Activated CD8-positive, alpha-beta memory T cell treated with anti-CD3 and anti-CD28 coated beads, Interleukin-2, amount 10 ng/mL, durations not matched to agents 7 days and 5 days (primary cell): ENCODE measurements at regions not wholly inside any gene's neighbourhood (a gene's known extent, or its start where the extent isn't known, plus 50 kb on each side); places are given as distances from the start of the nearest gene placed in this dataset.
"Not testable (repeated sequence)": the region's sequence is repeated elsewhere in the genome, so short reads cannot be mapped to it uniquely, and the experiment has no call there.

Experiments used
- ATAC-seq: fragments of 150-1000 bp; cut with Tn5 transposase; one replicate; pipeline ENCODE4 v1.10.0; 2021; ENCODE audit warnings: moderate library complexity
- CTCF ChIA-PET: fragments of 350-600 bp; sonication (Branson Sonifier 250); formaldehyde crosslinking; loops from one replicate; lab custom pipeline; 2021; ENCODE audit warnings: antibody characterized with exemption; lab: Charles Lee
- DNase-seq: peaks from one replicate; pipeline ENCODE4 v3.0.0-alpha.2; 2020
- H3K27ac Mint-ChIP-seq: one replicate; pipeline ENCODE4 v1.8.0; 2021; ENCODE audit warnings: mild to moderate bottlenecking, mixed read lengths
- H3K27me3 Mint-ChIP-seq: one replicate; pipeline ENCODE4 v1.8.0; 2021; ENCODE audit warnings: mixed read lengths
- H3K36me3 Mint-ChIP-seq: one replicate; pipeline ENCODE4 v1.8.0; 2021; ENCODE audit warnings: mild to moderate bottlenecking, mixed read lengths
- H3K4me1 Mint-ChIP-seq: one replicate; pipeline ENCODE4 v1.8.0; 2021; ENCODE audit warnings: mixed read lengths
- H3K4me3 Mint-ChIP-seq: one replicate; pipeline ENCODE4 v1.8.0; 2021; ENCODE audit warnings: mild to moderate bottlenecking, moderate library complexity, mixed read lengths
- H3K9me3 Mint-ChIP-seq: one replicate; pipeline ENCODE4 v1.8.0; 2022; ENCODE audit warnings: low read depth, mixed read lengths

DNA sequence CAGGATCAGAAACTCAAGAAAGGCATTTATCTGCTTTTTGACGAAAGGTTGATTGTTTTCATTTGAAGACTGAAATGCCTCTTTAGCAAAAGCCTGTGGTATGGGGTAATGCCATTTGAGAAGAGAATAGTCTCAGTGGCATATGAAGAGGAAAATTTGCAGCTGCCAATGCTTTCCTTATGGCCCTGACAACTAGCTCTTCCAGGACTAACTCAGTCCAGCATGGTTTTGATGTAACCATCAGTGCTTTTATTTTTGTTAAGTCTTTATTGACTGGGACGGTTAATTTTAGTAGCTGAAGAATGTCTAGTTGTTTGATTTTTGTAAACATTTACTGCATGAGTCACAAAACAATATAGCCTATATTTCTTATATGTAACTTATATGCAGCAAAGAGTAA lies 158.4 kb downstream of the LNPK start:
- Mint-ChIP-seq H3K4me1 (no peaks in the 10 kb centered on the region), H3K9me3 (no peaks in the 10 kb centered on the region), H3K36me3 (no peaks in the 10 kb centered on the region), H3K4me3 (no peak overlapping the region), H3K27ac (no peak overlapping the region), H3K27me3 (peaks cover 13% of the 10 kb centered on the region)
- CTCF ChIA-PET = no interaction called here
- no peak for DNase-seq
- ATAC-seq = no peak

DNA sequence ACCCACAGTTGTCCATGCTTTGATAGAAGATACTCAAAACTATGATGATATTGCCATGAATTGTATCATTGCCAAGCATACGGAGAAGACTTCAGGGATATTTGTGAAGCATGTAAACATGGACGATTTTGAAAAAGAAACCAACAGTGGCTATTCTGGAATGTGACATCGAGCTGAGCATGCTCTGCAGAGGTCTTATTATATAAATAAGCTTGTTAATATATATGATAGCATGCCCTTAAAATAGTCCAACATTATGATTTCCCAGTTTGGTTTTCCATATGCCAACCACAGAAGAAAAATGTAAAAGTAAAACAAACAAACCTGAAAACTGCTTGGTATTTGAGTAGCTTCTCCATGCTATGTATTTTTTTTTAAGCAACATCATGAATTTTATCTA lies 159.1 kb downstream of the LNPK start:
- CTCF ChIA-PET = no interaction called here
- Mint-ChIP-seq H3K4me1 (no peaks in the 10 kb centered on the region), H3K9me3 (no peaks in the 10 kb centered on the region), H3K27ac (no peak overlapping the region), H3K36me3 (no peaks in the 10 kb centered on the region), H3K4me3 (no peak overlapping the region), H3K27me3 (peaks cover 15% of the 10 kb centered on the region)
- DNase-seq (no peak), ATAC-seq (no peak)

DNA sequence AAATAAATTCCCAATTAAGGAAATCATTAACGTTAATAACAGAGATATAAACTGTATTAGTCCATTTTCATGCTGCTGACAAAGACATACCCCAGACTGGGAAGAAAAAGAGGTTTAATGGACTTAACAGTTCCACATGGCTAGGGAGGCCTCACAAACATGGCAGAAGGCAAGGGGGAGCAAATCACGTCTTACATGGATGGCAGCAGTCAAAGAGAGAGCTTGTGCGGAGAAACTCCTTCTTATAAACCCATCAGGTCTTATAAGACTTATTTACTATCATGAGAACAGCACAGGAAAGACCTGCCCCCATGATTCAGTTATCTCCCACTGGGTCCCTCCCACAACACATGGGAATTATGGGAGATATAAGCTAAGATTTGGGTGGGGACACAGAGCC lies 161.3 kb downstream of the LNPK start:
- H3K27me3 Mint-ChIP-seq = peaks cover 14% of the 10 kb centered on the region
- H3K4me1 Mint-ChIP-seq, H3K9me3 Mint-ChIP-seq, CTCF ChIA-PET, DNase-seq, ATAC-seq, H3K27ac Mint-ChIP-seq, H3K4me3 Mint-ChIP-seq, H3K36me3 Mint-ChIP-seq: not testable (repeated sequence)

GRCh38 chr2:175840256-175840655 lies 161.8 kb downstream of the LNPK start:
- no peaks in the 10 kb centered on the region for H3K36me3 Mint-ChIP-seq
- DNase-seq (no peak), ATAC-seq (no peak)
- H3K9me3 Mint-ChIP-seq = no peaks in the 10 kb centered on the region
- H3K4me1 Mint-ChIP-seq = no peaks in the 10 kb centered on the region
- CTCF ChIA-PET = no interaction called here
- no peak overlapping the region for H3K4me3 Mint-ChIP-seq
- H3K27me3 Mint-ChIP-seq = peaks cover 15% of the 10 kb centered on the region
- no peak overlapping the region for H3K27ac Mint-ChIP-seq

DNA sequence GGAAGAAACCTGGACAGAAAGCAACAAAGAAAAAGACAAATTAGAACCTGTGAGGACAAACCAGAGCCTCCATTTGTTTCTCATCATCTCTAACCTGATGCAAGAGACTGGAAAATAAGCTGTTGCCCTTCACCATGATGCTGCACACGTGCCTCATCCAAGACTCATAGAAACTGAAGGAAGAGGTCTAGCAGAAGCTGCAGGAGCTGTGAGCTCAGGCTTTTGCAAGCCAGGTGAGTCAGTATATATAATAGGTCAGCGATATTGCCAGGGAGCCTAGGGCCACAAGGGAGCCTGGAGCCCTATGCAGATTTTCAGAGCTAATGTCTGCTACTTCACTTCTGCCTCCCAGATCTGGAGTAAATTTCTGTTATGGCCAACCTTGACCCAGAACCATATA lies 163.1 kb downstream of the LNPK start:
- peaks cover 17% of the 10 kb centered on the region for H3K27me3 Mint-ChIP-seq
- DNase-seq = no peak
- H3K27ac Mint-ChIP-seq = no peak overlapping the region
- H3K4me1 Mint-ChIP-seq = no peaks in the 10 kb centered on the region
- ATAC-seq = no peak
- no peaks in the 10 kb centered on the region for H3K36me3 Mint-ChIP-seq
- no peaks in the 10 kb centered on the region for H3K9me3 Mint-ChIP-seq
- H3K4me3 Mint-ChIP-seq = no peak overlapping the region
- CTCF ChIA-PET = no interaction called here

GRCh38 chr2:175837046-175837445 lies 165.0 kb downstream of the LNPK start:
- no peak overlapping the region for H3K27ac Mint-ChIP-seq
- CTCF ChIA-PET = no interaction called here
- H3K27me3 Mint-ChIP-seq = peaks cover 27% of the 10 kb centered on the region
- DNase-seq (no peak), ATAC-seq (no peak)
- H3K9me3 Mint-ChIP-seq = no peaks in the 10 kb centered on the region
- no peaks in the 10 kb centered on the region for H3K36me3 Mint-ChIP-seq
- H3K4me1 Mint-ChIP-seq = no peaks in the 10 kb centered on the region
- H3K4me3 Mint-ChIP-seq = no peak overlapping the region

- no peaks in the 10 kb centered on the region for H3K36me3 Mint-ChIP-seq
- CTCF ChIA-PET = no interaction called here
- no peak for DNase-seq
- H3K27ac Mint-ChIP-seq = no peak overlapping the region
- H3K27me3 Mint-ChIP-seq = peaks cover 29% of the 10 kb centered on the region
- H3K9me3 Mint-ChIP-seq = no peaks in the 10 kb centered on the region
- no peak for ATAC-seq
- no peak overlapping the region for H3K4me3 Mint-ChIP-seq
- H3K4me1 Mint-ChIP-seq = no peaks in the 10 kb centered on the region
Measured at GRCh38 chr2:175836361-175836760, 165.7 kb downstream of the LNPK start.

DNA sequence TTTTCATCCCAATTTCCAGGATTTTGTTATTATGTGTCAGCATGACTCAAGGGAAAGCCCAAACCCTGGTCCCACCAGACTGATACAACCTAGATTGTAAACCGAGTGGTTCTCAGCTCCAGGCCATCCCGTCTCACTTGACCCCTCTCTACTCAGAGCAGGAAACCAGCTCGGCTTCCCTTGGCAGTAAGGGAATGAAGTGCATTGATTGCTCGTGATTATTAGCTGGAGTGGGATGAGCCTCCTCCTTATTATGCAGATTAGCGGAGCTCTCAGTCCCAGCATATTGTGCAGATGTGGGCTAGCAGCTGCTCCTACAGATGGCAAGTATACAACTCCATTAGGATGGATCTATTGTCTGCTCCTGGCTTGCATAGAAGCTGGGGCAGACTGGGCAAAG lies 167.6 kb downstream of the LNPK start:
- peaks cover 40% of the 10 kb centered on the region for H3K27me3 Mint-ChIP-seq
- no peaks in the 10 kb centered on the region for H3K9me3 Mint-ChIP-seq
- DNase-seq (no peak), ATAC-seq (no peak)
- H3K4me1 Mint-ChIP-seq = no peaks in the 10 kb centered on the region
- no peak overlapping the region for H3K27ac Mint-ChIP-seq
- H3K36me3 Mint-ChIP-seq = no peaks in the 10 kb centered on the region
- CTCF ChIA-PET = no interaction called here
- no peak overlapping the region for H3K4me3 Mint-ChIP-seq

GRCh38 chr2:175832866-175833265 lies 169.2 kb downstream of the LNPK start:
- no peak for DNase-seq
- ATAC-seq = no peak
- H3K36me3 Mint-ChIP-seq = no peaks in the 10 kb centered on the region
- no peak overlapping the region for H3K27ac Mint-ChIP-seq
- H3K9me3 Mint-ChIP-seq = no peaks in the 10 kb centered on the region
- H3K4me3 Mint-ChIP-seq = no peak overlapping the region
- peaks cover 40% of the 10 kb centered on the region for H3K27me3 Mint-ChIP-seq
- H3K4me1 Mint-ChIP-seq = no peaks in the 10 kb centered on the region
- CTCF ChIA-PET = no interaction called here

DNA sequence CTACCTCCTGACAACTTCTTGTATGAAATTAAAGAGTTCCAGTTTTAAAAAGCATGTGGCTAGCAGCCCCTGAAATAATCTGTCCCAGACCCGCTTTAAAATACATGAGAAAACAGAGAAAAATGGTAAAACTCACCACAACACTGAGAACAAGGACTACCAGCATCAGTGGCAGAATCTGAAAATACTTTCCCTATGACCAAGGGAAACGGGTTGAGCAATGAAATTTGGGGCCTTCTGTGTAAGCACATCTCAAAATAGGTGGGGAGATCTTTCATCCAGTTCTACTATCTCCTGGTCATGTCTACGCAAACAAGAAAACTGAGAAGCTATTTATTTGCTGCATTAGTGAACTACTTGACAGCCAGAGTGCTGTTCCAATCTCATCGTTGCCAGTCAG lies 172.3 kb downstream of the LNPK start:
- Mint-ChIP-seq H3K36me3 (no peaks in the 10 kb centered on the region), H3K9me3 (no peaks in the 10 kb centered on the region), H3K27me3 (peaks cover 37% of the 10 kb centered on the region), H3K27ac (no peak overlapping the region), H3K4me1 (no peaks in the 10 kb centered on the region), H3K4me3 (no peak overlapping the region)
- CTCF ChIA-PET = no interaction called here
- ATAC-seq = no peak
- DNase-seq = no peak

DNA sequence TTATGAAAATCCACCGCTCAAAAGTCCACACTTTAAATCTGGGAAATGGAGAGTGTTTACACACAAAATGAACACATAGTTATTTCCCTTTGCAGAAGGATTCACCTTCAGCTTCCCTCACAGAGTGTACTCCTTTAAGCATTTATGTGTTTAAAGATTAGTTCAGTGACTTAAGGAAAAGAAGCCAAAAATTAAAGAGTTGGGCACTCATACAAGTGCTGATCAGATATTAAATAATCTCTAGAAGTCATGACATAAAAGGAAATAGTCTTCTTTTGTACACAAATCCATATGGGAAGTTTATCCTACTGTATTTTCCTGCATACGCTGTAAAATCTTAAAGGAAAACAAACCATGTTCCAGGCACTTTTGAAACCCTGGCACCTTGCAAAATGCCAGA lies 174.2 kb downstream of the LNPK start:
- no peaks in the 10 kb centered on the region for H3K36me3 Mint-ChIP-seq
- CTCF ChIA-PET = no interaction called here
- H3K4me1 Mint-ChIP-seq = no peaks in the 10 kb centered on the region
- H3K27ac Mint-ChIP-seq = no peak overlapping the region
- no peaks in the 10 kb centered on the region for H3K9me3 Mint-ChIP-seq
- no peak overlapping the region for H3K4me3 Mint-ChIP-seq
- no peak for DNase-seq
- no peak for ATAC-seq
- peaks cover 24% of the 10 kb centered on the region for H3K27me3 Mint-ChIP-seq

DNA sequence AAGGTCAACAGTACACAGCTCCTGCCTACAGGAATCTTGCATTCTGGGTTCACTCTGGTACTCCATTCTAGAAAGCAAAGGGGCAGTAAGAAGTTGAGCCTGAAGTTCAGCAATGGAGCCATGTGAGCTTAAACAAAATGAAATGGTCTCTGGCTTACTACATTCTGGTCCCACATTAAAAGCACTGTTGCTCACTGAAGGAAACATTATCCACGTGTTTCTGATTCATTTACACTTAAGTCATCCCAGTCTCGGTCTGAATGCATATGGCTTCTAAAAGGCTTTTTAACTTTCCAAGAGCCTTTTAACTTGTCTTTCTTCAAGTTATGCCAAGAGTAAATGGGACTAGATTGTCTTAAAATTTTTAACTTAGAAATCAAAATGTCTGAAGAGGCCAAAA lies 177.8 kb downstream of the LNPK start:
- DNase-seq (no peak), ATAC-seq (no peak)
- no peaks in the 10 kb centered on the region for H3K9me3 Mint-ChIP-seq
- no peaks in the 10 kb centered on the region for H3K4me1 Mint-ChIP-seq
- CTCF ChIA-PET = no interaction called here
- H3K36me3 Mint-ChIP-seq = no peaks in the 10 kb centered on the region
- no peak overlapping the region for H3K4me3 Mint-ChIP-seq
- peaks cover 16% of the 10 kb centered on the region for H3K27me3 Mint-ChIP-seq
- no peak overlapping the region for H3K27ac Mint-ChIP-seq

- H3K4me1 Mint-ChIP-seq = no peaks in the 10 kb centered on the region
- no peaks in the 10 kb centered on the region for H3K9me3 Mint-ChIP-seq
- DNase-seq = no peak
- H3K27ac Mint-ChIP-seq = no peak overlapping the region
- ATAC-seq = no peak
- H3K27me3 Mint-ChIP-seq = peaks cover 15% of the 10 kb centered on the region
- H3K4me3 Mint-ChIP-seq = no peak overlapping the region
- CTCF ChIA-PET = no interaction called here
- H3K36me3 Mint-ChIP-seq = no peaks in the 10 kb centered on the region
Measured at GRCh38 chr2:175823707-175824073, 178.4 kb downstream of the LNPK start.

DNA sequence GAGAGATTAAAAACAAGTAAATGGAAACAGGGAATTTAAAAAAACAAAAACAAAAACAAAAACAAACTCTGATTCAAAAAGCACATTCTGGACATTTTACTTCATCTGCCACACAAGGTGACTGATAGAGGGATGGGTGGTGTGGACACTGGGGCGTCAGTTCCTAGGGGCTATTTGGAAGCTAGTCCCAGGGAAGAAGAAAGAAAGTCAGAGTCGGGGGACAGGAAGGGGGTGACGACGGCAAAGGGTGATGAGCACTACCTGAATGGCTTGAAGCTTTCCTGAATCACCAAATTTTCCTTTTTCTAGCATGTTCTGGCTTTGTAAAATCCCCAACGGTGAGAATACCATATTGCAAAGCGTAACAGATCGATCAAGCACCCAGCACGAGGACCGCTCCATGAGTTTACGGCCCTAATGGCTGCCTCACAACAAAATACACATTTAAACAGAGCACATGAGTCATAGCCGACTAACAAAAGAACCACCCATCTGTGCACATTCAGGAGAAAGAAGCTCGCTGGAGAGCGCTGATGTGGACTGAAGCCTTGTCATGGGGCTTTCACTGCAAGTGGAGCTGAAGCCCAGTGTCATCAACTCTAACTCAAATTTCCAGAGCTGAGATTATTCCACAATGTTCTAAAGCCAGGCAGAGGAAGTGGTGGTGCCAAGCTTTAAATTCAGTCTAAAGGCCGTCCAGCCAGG lies 178.9 kb downstream of the LNPK start:
- CTCF ChIA-PET = no interaction called here
- H3K9me3 Mint-ChIP-seq = no peaks in the 10 kb centered on the region
- ATAC-seq (no peak), DNase-seq (no peak)
- H3K27me3 Mint-ChIP-seq = peaks cover 15% of the 10 kb centered on the region
- H3K36me3 Mint-ChIP-seq = no peaks in the 10 kb centered on the region
- no peak overlapping the region for H3K4me3 Mint-ChIP-seq
- no peak overlapping the region for H3K27ac Mint-ChIP-seq
- H3K4me1 Mint-ChIP-seq = no peaks in the 10 kb centered on the region

DNA sequence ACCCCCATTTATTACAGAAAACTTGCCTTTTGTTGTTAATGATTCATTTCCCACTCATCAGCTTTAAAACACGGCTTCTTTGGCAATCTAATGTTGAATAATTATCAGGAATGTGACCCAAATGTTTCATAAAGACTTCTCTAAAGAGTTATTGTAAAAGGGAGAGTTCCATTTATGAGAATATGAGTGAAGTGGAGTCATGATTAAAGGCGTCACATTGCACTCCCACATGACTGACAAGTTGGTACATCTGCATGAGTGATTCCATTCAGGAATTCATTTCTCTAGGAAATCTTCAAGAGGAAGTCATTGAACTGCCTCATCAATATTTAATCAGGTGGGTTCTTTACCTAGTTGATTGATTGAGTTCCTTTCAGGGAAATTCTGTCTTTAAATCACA lies 184.8 kb downstream of the LNPK start:
- Mint-ChIP-seq H3K9me3 (peaks cover 2% of the 10 kb centered on the region), H3K27ac (no peak overlapping the region), H3K36me3 (no peaks in the 10 kb centered on the region), H3K4me1 (no peaks in the 10 kb centered on the region), H3K27me3 (peaks cover 9% of the 10 kb centered on the region), H3K4me3 (no peak overlapping the region)
- CTCF ChIA-PET = no interaction called here
- no peak for ATAC-seq
- DNase-seq = no peak
